ENCODE measurements at regions not wholly inside any gene's neighbourhood (a gene's known extent, or its start where the extent isn't known, plus 50 kb on each side); places are given as distances from the start of the nearest gene placed in this dataset.

DNA sequence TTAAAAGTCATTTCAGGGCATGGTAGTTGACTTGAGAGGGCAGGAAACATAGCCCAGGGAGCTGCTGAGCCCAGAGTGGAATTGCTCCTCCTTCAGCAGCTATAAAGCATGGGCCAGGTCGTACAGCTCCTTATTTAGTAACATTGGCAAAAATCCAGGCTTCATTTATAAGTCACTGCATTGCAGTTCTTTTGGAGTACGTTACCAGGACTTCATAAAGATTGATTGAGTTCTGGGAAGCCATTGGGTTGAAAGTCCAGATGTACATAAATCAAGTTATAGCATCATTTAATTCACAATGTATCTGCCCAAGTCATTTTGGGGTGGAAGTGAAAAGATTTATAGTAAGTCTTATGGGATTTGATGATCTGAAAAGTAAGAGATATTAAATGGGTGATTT, 53.0 kb upstream of the ANKEF1 start:
- BruUV-seq (replicated peaks): no TSS peak
- intact Hi-C loops (cut with micrococcal nuclease; ENCODE audit: unreplicated experiment): no loop called here
- H3K27me3 Mint-ChIP-seq (ENCODE audit: unreplicated experiment): no peaks in the 10 kb centered on the region
- CTCF ChIA-PET: interaction anchor here (0.7 to 1.6 kb wide), 2 partner anchors 11 to 108 kb away, joined by 3 to 4 read pairs; no protein-coding TSS in a partner anchor
- no peak overlapping the region for H3K4me3 Mint-ChIP-seq (ENCODE audit: low read depth, unreplicated experiment)
- H3K9me3 Mint-ChIP-seq (ENCODE audit: low read depth, unreplicated experiment): no peaks in the 10 kb centered on the region
- no peak for DNase-seq
- H3K27ac Mint-ChIP-seq (ENCODE audit: unreplicated experiment): no peak overlapping the region
- TF ChIP-seq, protein P1, sequence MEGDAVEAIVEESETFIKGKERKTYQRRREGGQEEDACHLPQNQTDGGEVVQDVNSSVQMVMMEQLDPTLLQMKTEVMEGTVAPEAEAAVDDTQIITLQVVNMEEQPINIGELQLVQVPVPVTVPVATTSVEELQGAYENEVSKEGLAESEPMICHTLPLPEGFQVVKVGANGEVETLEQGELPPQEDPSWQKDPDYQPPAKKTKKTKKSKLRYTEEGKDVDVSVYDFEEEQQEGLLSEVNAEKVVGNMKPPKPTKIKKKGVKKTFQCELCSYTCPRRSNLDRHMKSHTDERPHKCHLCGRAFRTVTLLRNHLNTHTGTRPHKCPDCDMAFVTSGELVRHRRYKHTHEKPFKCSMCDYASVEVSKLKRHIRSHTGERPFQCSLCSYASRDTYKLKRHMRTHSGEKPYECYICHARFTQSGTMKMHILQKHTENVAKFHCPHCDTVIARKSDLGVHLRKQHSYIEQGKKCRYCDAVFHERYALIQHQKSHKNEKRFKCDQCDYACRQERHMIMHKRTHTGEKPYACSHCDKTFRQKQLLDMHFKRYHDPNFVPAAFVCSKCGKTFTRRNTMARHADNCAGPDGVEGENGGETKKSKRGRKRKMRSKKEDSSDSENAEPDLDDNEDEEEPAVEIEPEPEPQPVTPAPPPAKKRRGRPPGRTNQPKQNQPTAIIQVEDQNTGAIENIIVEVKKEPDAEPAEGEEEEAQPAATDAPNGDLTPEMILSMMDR (IDR thresholded peaks at IDR 0.05; ENCODE audit: unreplicated experiment): no peak
- no peaks in the 10 kb centered on the region for H3K36me3 Mint-ChIP-seq (ENCODE audit: insufficient read depth, unreplicated experiment)
- no peaks in the 10 kb centered on the region for H3K4me1 Mint-ChIP-seq (ENCODE audit: low read depth, unreplicated experiment)

DNA sequence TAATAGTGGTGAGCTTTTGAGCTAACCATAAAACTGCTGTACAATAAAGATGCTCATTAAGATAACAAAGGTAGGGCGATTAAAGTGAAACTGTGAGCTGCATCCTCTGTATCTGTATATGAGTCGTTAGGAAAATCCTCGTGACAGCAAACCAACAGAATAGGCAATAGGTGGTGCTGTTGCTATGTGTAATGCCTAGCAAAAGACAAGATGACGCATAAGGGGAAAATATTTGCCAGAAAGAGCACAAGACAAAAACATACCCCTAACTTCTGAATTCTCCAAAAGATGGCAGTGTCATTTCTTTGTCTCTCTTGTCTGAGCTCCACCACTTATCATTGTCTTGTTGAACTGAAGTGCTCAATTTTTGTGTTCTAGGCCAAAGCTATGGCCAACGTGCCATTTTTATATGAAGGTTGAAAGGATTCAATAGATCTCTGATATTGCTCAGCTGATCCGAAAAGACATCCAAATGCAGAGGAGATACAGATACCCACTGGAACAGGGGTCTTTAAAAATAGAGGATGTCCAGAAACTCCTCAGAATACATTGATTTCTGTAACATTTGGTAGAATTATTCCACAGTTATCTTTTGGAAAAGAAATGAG, 56.3 kb upstream of the ANKEF1 start:
- H3K27ac Mint-ChIP-seq (ENCODE audit: unreplicated experiment): no peak overlapping the region
- no peaks in the 10 kb centered on the region for H3K36me3 Mint-ChIP-seq (ENCODE audit: insufficient read depth, unreplicated experiment)
- BruUV-seq (replicated peaks): no TSS peak
- CTCF ChIA-PET: interaction anchor here (0.5 to 2.2 kb wide), 13 partner anchors 56 to 693 kb away, joined by 3 to 22 read pairs (median 4); partner anchors contain the start of genes MKKS and SLX4IP
- no peaks in the 10 kb centered on the region for H3K4me1 Mint-ChIP-seq (ENCODE audit: low read depth, unreplicated experiment)
- intact Hi-C loops (cut with micrococcal nuclease; ENCODE audit: unreplicated experiment): loop anchor here (1.0 to 10.0 kb wide), 5 partner anchors 112 to 1566 kb away; no protein-coding TSS in a partner anchor
- DNase-seq: peak; percentile 35
- H3K27me3 Mint-ChIP-seq (ENCODE audit: unreplicated experiment): peaks cover 12% of the 10 kb centered on the region
- no peak overlapping the region for H3K4me3 Mint-ChIP-seq (ENCODE audit: low read depth, unreplicated experiment)
- TF ChIP-seq, protein P1 (IDR thresholded peaks at IDR 0.05; ENCODE audit: unreplicated experiment): peak; percentile 35
- no peaks in the 10 kb centered on the region for H3K9me3 Mint-ChIP-seq (ENCODE audit: low read depth, unreplicated experiment)

DNA sequence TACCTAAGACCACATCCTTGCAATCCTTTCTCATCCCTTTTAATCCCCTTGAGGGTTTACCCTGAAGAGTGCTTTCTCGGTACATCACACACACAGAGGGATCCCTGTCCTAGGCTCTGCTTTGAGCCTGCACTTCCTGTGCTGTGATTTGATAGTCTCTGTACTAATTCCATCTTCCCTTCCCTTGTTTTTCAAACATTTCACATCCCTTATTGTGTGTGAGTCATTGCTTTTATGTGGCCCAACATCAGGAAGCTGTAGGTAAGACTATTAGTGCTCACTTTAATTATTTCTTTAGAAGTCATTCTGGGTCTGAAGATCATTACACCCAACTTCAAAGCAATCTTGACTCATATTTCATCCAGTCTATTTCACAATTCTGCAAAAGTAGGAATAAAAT, 57.2 kb upstream of the ANKEF1 start:
- H3K9me3 Mint-ChIP-seq (ENCODE audit: low read depth, unreplicated experiment): no peaks in the 10 kb centered on the region
- intact Hi-C loops (cut with micrococcal nuclease; ENCODE audit: unreplicated experiment): loop anchor here (1.0 to 10.0 kb wide), 5 partner anchors 113 to 1567 kb away; no protein-coding TSS in a partner anchor
- no peak overlapping the region for H3K4me3 Mint-ChIP-seq (ENCODE audit: low read depth, unreplicated experiment)
- DNase-seq: no peak
- CTCF ChIA-PET: interaction anchor here (0.7 to 2.2 kb wide), 8 partner anchors 113 to 693 kb away, joined by 3 to 22 read pairs (median 4); no protein-coding TSS in a partner anchor
- no peaks in the 10 kb centered on the region for H3K36me3 Mint-ChIP-seq (ENCODE audit: insufficient read depth, unreplicated experiment)
- no peaks in the 10 kb centered on the region for H3K4me1 Mint-ChIP-seq (ENCODE audit: low read depth, unreplicated experiment)
- TF ChIP-seq, protein P1 (IDR thresholded peaks at IDR 0.05; ENCODE audit: unreplicated experiment): no peak
- H3K27ac Mint-ChIP-seq (ENCODE audit: unreplicated experiment): no peak overlapping the region
- BruUV-seq (replicated peaks): no TSS peak
- H3K27me3 Mint-ChIP-seq (ENCODE audit: unreplicated experiment): peaks cover 12% of the 10 kb centered on the region

GRCh38 chr20:9974324-9974723, 60.5 kb upstream of the ANKEF1 start:
- no peak for DNase-seq
- intact Hi-C loops (cut with micrococcal nuclease; ENCODE audit: unreplicated experiment): loop anchor here (10.0 kb wide), 1 partner anchor 1570 kb away; no protein-coding TSS in a partner anchor
- TF ChIP-seq, protein P1 (IDR thresholded peaks at IDR 0.05; ENCODE audit: unreplicated experiment): no peak
- BruUV-seq (replicated peaks): no TSS peak
- Mint-ChIP-seq H3K27ac (ENCODE audit: unreplicated experiment) (no peak overlapping the region), H3K4me3 (ENCODE audit: low read depth, unreplicated experiment) (no peak overlapping the region), H3K27me3 (ENCODE audit: unreplicated experiment) (peaks cover 12% of the 10 kb centered on the region), H3K36me3 (ENCODE audit: insufficient read depth, unreplicated experiment) (no peaks in the 10 kb centered on the region), H3K4me1 (ENCODE audit: low read depth, unreplicated experiment) (no peaks in the 10 kb centered on the region), H3K9me3 (ENCODE audit: low read depth, unreplicated experiment) (no peaks in the 10 kb centered on the region)
- CTCF ChIA-PET: no interaction called here
